GM12874 (cell line): ENCODE measurements at regions not wholly inside any gene's neighbourhood (a gene's known extent, or its start where the extent isn't known, plus 50 kb on each side); places are given as distances from the start of the nearest gene placed in this dataset.

Experiments
- TF ChIP-seq, protein P1 (sequence below): IDR thresholded peaks from 2 replicates; pipeline ENCODE4 v1.5.1; 2011; ENCODE audit warnings: low read depth, mild to moderate bottlenecking, control low read depth, low read length, moderate library complexity; ENCODE audit not compliant: insufficient read depth

DNA sequence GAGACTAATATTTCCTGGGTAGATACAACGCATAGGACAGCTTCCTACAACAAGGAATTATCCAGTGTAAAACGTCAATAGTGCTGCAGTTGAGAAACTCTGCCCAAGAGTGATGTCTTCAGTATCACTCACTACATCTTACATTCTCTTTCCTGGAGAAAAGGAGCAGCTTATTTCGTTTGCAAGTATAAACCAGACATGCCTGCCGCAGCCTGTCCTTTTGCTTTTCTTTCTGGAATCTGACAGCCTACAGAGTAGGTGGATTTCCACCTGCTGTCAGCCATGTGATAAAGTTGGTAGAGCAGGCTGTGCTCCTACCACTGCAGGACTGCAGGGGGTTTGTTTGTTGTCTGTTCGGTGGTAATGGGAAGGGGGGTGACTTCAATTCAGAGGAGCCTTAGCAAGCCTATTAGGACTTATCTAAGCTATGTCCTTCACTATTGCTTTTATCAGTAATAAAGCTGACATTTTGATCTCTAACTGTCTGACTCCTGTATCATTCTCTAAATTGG is 439.1 kb downstream of the GRB14 start:
- TF ChIP-seq, protein P1, sequence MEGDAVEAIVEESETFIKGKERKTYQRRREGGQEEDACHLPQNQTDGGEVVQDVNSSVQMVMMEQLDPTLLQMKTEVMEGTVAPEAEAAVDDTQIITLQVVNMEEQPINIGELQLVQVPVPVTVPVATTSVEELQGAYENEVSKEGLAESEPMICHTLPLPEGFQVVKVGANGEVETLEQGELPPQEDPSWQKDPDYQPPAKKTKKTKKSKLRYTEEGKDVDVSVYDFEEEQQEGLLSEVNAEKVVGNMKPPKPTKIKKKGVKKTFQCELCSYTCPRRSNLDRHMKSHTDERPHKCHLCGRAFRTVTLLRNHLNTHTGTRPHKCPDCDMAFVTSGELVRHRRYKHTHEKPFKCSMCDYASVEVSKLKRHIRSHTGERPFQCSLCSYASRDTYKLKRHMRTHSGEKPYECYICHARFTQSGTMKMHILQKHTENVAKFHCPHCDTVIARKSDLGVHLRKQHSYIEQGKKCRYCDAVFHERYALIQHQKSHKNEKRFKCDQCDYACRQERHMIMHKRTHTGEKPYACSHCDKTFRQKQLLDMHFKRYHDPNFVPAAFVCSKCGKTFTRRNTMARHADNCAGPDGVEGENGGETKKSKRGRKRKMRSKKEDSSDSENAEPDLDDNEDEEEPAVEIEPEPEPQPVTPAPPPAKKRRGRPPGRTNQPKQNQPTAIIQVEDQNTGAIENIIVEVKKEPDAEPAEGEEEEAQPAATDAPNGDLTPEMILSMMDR, result no peak

DNA sequence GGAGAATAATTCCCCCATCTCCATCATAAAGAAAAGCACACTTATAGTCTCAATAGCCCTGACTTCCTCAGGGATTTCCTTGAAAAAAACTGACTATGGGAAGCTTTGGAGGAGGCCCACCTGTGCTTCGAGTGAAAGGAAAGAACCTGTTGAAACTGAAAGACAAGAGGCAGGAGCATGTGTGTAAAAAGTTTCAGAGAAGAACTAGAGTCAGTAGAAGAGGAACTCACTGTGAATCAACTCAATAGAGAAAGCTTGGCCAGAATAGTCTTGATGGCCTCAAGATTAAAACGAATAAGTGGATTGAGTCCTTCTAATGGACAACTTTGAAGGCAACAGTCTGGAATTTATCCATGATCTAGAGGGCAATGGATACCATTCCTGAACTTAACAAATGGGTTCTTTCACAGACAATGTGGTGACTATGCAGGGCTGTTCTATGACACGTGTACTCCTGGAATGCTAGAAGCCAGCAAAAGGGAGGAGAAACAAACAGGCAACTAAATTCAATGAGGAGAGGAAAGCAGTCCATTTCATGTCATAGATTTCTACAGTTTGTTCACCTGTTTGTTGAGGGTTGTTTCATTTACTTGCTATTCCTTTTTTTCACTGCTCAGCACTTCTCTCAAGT is 442.3 kb downstream of the GRB14 start:
- TF ChIP-seq, protein P1, result no peak

DNA sequence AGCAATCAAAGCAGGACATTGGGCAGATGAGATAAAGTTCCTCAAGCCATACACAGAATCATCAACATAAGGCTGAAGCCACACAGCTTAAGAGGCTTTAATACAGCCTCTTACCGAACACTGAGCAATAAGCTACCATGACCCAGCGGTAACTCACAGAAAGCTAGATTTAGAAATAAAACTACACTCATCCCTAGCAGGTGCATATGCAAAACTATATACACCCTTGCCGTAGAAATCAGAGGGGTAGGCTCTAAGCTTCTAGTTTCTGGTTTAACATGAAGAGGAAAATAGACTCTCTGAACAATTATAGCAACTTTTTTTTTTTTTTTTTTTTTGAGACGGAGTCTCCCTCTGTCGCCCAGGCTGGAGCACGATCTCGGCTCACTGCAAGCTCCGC is 428.8 kb upstream of the FIGN start:
- TF ChIP-seq, protein P1, result no peak

DNA sequence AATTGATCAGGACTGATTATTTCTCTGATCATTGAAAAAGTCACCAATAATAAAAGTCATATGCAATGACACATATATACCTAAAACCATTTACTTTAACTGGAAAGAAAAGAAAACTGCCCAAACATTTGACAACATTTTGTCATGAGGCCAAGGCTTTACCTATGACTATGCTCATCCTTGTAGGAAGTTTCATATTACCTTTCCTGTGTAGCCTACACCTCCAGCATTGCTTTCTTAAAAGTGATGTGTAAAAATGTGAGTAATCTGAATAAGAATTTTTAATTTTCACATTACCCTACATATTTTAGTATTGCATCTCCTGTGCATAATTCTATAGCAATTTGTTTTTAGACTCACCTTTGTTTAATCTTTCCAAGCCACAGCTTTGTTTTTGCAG is 419.8 kb upstream of the FIGN start:
- TF ChIP-seq, protein P1, result no peak

DNA sequence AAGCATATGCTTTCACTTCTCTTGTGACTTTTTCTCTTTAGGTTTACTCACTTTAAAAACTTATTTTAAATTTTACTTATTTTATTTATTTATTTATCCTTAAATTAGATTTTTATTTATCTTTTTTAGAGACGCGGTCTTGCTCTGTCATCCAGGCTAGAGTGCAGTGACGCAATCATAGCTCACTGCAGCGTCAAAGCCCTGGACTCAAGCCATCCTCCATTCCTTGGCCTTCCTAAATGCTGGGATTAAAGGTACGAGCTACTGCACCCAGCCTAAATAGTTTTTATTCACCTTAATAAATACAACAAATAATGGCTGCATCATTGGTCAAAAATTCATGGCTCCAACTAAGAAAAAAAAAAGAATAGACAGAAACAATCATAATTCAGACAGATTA is 415.7 kb upstream of the FIGN start:
- TF ChIP-seq, protein P1, result no peak

DNA sequence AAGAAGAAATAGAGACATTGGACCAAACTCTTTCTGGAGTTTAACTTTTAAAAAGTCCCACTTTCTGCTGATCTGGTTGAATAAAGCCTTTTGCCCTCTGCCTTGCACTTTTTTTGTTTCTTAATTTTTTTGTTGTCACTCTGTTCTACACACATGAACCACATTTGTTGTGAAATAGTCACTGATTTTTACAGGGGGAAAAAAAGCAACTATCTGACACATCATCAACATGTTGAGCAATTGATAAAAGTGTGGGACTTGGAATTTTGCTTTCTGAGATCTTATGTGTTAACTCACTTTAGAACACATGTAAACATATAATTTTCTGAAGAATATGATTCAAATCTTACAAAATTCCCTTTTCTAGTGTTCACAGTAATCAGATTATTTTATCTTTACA is 414.8 kb upstream of the FIGN start:
- TF ChIP-seq, protein P1, result no peak

DNA sequence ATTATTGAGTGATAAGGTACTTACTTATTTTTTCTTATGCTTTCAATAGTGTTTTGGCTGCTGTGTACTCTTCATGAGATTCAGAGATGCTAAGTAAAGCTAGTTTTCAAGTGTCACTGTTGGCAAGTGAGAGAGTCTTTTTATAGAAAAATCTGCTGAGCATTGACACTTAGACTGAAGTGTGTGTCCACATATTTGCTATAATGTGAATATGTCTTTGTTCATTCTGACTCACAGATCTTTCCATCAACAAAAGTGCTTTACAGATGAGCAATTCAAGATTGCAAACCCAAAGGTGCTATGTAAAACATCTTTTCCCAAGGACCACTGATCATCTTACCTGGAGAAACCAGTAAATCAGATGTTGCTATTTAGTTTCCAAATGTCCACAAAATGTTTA is 410.6 kb upstream of the FIGN start:
- TF ChIP-seq, protein P1, result no peak
